ENCODE measurements at regions not wholly inside any gene's neighbourhood (a gene's known extent, or its start where the extent isn't known, plus 50 kb on each side); places are given as distances from the start of the nearest gene placed in this dataset.

DNA sequence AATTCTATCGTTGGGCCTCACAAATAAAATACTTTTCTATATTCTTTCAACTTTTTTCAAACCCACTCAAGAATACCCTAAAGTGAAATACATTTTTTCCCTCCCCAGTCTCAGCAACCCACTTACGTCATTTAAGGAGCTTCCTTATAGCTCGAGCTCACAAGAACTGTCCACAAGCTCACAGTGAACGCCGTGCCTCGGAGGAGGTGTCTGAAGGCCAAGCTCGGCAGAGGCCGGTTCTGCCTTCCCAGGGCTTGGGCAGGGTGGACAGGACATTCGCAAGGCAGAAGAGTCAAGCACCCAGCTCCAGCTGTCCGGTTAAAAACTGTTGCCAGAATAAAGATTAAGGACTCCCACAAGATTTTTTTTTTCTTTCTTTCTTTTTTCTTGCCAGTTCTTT is 802.3 kb downstream of the QKI start:
- TF ChIP-seq EP300 (IDR thresholded peaks at IDR 0.05; ENCODE audit: low read depth): no peak
- TF ChIP-seq, protein P1, sequence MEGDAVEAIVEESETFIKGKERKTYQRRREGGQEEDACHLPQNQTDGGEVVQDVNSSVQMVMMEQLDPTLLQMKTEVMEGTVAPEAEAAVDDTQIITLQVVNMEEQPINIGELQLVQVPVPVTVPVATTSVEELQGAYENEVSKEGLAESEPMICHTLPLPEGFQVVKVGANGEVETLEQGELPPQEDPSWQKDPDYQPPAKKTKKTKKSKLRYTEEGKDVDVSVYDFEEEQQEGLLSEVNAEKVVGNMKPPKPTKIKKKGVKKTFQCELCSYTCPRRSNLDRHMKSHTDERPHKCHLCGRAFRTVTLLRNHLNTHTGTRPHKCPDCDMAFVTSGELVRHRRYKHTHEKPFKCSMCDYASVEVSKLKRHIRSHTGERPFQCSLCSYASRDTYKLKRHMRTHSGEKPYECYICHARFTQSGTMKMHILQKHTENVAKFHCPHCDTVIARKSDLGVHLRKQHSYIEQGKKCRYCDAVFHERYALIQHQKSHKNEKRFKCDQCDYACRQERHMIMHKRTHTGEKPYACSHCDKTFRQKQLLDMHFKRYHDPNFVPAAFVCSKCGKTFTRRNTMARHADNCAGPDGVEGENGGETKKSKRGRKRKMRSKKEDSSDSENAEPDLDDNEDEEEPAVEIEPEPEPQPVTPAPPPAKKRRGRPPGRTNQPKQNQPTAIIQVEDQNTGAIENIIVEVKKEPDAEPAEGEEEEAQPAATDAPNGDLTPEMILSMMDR (IDR thresholded peaks at IDR 0.05): no peak
- TF ChIP-seq POLR2AphosphoS5 (IDR thresholded peaks at IDR 0.05): no peak
- TF ChIP-seq POLR2A (IDR thresholded peaks at IDR 0.05): no peak
- in situ Hi-C loops (cut with MboI; ENCODE audit: low pct_ligation_motif_present in 1 of 4, low pct_unique_long_range_greater_than_20kb in 1 of 4, low sequenced_read_pairs in 3 of 4) (no loop called here), intact Hi-C loops (cut with DNase I; ENCODE audit: low total_unique reads) (no loop called here)
- H3K27ac ChIP-seq: no peak overlapping the region
- H3K4me3 ChIP-seq: no peak overlapping the region
- 80% methylated on average over 10 of the region's 10 CpGs; no CpG with 5 or more reads in 1 of the 2 donors for WGBS, 2 donors (ENCODE audit: low coverage in 1 of 2)
- H3K27me3 ChIP-seq: no peaks in the 10 kb centered on the region
- no peaks in the 10 kb centered on the region for H3K9me3 ChIP-seq
- no peaks in the 10 kb centered on the region for H3K4me1 ChIP-seq
- no peak for DNase-seq
- no peaks in the 10 kb centered on the region for H3K36me3 ChIP-seq

DNA sequence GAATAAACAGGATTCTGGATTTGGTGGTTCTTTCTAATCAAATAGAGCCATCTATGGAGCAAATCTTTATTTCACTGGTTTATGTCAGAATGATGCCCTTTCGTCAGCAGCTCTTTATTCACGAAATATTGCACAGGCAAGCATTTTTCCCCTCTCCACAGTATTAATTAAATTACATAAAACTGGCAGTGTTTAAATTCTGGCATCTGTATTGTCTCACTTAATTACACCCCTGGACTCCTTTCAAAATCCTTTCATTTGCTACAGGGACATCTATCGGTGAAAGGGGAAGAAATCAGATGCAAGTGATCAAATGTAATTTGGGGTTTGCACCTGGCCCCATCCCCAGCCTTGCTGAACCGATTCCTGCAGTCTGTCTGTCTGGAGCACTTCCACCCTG is 801.9 kb downstream of the QKI start:
- no peaks in the 10 kb centered on the region for H3K36me3 ChIP-seq
- no peak overlapping the region for H3K4me3 ChIP-seq
- in situ Hi-C loops (cut with MboI; ENCODE audit: low pct_ligation_motif_present in 1 of 4, low pct_unique_long_range_greater_than_20kb in 1 of 4, low sequenced_read_pairs in 3 of 4) (no loop called here), intact Hi-C loops (cut with DNase I; ENCODE audit: low total_unique reads) (no loop called here)
- TF ChIP-seq POLR2A (IDR thresholded peaks at IDR 0.05): no peak
- no peak overlapping the region for H3K27ac ChIP-seq
- H3K27me3 ChIP-seq: no peaks in the 10 kb centered on the region
- H3K9me3 ChIP-seq: no peaks in the 10 kb centered on the region
- 62 to 100% methylated on average over 3 to 4 of the region's 4 CpGs for WGBS, 2 donors (ENCODE audit: low coverage in 1 of 2)
- H3K4me1 ChIP-seq: no peaks in the 10 kb centered on the region
- no peak for DNase-seq

DNA sequence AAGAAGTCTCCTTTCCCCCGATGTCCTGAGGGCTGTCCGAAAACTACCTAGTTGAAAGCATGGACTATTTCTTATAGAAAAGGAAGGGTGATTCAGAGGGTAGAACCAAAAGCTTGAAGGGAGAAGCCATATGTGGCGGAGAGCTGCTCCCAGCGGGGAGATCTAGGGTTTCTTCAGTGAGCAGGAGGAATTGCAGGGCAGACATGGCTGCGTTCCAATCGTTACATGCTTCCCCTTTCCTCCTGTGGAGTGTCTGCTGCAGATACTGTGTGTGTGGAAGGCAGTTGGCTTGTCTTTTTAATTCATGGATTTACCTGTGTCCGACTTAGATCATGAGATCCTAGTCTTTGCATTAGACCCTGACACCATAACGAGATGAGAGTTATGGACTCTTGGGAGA is 799.5 kb downstream of the QKI start:
- Histone ChIP-seq H3K4me1 (no peaks in the 10 kb centered on the region), H3K4me3 (no peak overlapping the region), H3K27ac (no peak overlapping the region), H3K27me3 (no peaks in the 10 kb centered on the region), H3K9me3 (no peaks in the 10 kb centered on the region), H3K36me3 (no peaks in the 10 kb centered on the region)
- intact Hi-C loops (cut with DNase I; ENCODE audit: low total_unique reads) (no loop called here), in situ Hi-C loops (cut with MboI; ENCODE audit: low pct_ligation_motif_present in 1 of 4, low pct_unique_long_range_greater_than_20kb in 1 of 4, low sequenced_read_pairs in 3 of 4) (no loop called here)
- 81 to 83% methylated on average over 3 to 8 of the region's 8 CpGs for WGBS, 2 donors (ENCODE audit: low coverage in 1 of 2)
- no peak for DNase-seq
- no peak for TF ChIP-seq POLR2A (IDR thresholded peaks at IDR 0.05)
- TF ChIP-seq, protein P1 (IDR thresholded peaks at IDR 0.05): no peak
- TF ChIP-seq POLR2AphosphoS5 (IDR thresholded peaks at IDR 0.05): no peak
- TF ChIP-seq EP300 (IDR thresholded peaks at IDR 0.05; ENCODE audit: low read depth): no peak

DNA sequence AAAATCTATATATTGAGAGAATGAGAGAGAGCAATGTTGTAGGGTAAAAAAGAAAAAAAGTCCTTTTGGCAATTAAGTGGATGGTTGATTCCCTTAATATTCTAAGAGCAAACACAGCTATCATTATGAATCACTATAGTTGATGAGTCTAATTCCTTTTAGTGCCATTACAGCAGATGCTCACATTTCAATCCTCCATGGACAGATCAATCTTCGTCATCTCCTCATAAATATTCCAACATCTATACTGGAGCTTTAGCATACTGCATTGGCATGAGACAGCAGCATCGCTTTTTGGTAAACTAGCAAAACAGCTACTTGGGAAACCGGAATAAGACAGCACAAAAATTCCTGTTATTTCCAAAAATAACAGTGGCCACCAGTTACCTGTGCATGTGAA is 796.7 kb downstream of the QKI start:
- Histone ChIP-seq H3K36me3 (no peaks in the 10 kb centered on the region), H3K4me1 (no peaks in the 10 kb centered on the region), H3K4me3 (no peak overlapping the region), H3K27me3 (no peaks in the 10 kb centered on the region), H3K9me3 (no peaks in the 10 kb centered on the region), H3K27ac (no peak overlapping the region)
- intact Hi-C loops (cut with DNase I; ENCODE audit: low total_unique reads) (no loop called here), in situ Hi-C loops (cut with MboI; ENCODE audit: low pct_ligation_motif_present in 1 of 4, low pct_unique_long_range_greater_than_20kb in 1 of 4, low sequenced_read_pairs in 3 of 4) (no loop called here)
- 71 to 88% methylated on average over 1 to 3 of the region's 3 CpGs for WGBS, 2 donors (ENCODE audit: low coverage in 1 of 2)
- TF ChIP-seq POLR2AphosphoS5 (IDR thresholded peaks at IDR 0.05): no peak
- TF ChIP-seq, protein P1 (IDR thresholded peaks at IDR 0.05): no peak
- no peak for TF ChIP-seq EP300 (IDR thresholded peaks at IDR 0.05; ENCODE audit: low read depth)
- no peak for TF ChIP-seq POLR2A (IDR thresholded peaks at IDR 0.05)
- no peak for DNase-seq

DNA sequence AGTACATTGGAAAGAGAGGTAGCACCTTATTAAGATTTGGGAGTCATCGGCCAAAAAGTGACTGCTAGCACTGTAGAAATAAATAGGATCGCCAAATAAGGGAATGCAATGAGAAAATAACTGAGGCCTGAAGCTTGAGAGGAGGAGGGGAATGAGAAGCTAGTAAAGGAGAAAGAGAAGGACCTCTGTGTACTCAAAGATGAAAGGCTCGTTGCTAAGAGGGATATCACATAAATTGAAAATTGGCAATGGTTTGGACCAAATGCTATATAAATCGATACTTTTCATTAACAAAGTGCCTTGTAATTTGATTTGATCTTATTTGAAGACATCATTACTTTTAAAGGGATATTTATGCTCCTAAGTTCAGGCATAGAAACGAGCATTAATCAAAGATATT is 796.3 kb downstream of the QKI start:
- Histone ChIP-seq H3K4me3 (no peak overlapping the region), H3K4me1 (no peaks in the 10 kb centered on the region), H3K27me3 (no peaks in the 10 kb centered on the region), H3K27ac (no peak overlapping the region), H3K36me3 (no peaks in the 10 kb centered on the region), H3K9me3 (no peaks in the 10 kb centered on the region)
- TF ChIP-seq, protein P1 (IDR thresholded peaks at IDR 0.05): no peak
- TF ChIP-seq POLR2AphosphoS5 (IDR thresholded peaks at IDR 0.05): no peak
- no peak for TF ChIP-seq POLR2A (IDR thresholded peaks at IDR 0.05)
- no peak for TF ChIP-seq EP300 (IDR thresholded peaks at IDR 0.05; ENCODE audit: low read depth)
- intact Hi-C loops (cut with DNase I; ENCODE audit: low total_unique reads): no loop called here
- WGBS, 2 donors (ENCODE audit: low coverage in 1 of 2): 73 to 74% methylated on average over 5 of the region's 5 CpGs
- in situ Hi-C loops (cut with MboI; ENCODE audit: low pct_ligation_motif_present in 1 of 4, low pct_unique_long_range_greater_than_20kb in 1 of 4, low sequenced_read_pairs in 3 of 4): no loop called here
- DNase-seq: no peak
